Left colon (tissue), 2 donors: ENCODE measurements at regions not wholly inside any gene's neighbourhood (a gene's known extent, or its start where the extent isn't known, plus 50 kb on each side); places are given as distances from the start of the nearest gene placed in this dataset.
"Not testable (repeated sequence)": the region's sequence is repeated elsewhere in the genome, so short reads cannot be mapped to it uniquely, and the experiment has no call there.

Experiments
- ATAC-seq: fragments of 200-7000 bp; cut with Tn5 transposase; one replicate; pipeline ENCODE4 v1.9.1; 2020; ENCODE audit warnings: mild to moderate bottlenecking, moderate library complexity
- DNase-seq, 2 donors: peaks; one replicate each; pipeline ENCODE4 v3.0.0-alpha.2; 2020
- intact Hi-C, 2 donors: fragments of 100-400 bp; cut with DNase I in 1 of 2; cut with micrococcal nuclease in 1 of 2; formaldehyde crosslinking; loops; one replicate each; pipeline versions ENCODE4 v1.11.2 to v1.14.0; 2022; cut with DNase I, micrococcal nuclease
- donor health status: DM: no; HTN: no; CAD: no.
- donor health status: DM: yes; HTN: yes; CAD: no.

- intact Hi-C loops, ATAC-seq: not testable (repeated sequence)
These were observed 453.3 kb downstream of the ZNF536 start for GRCh38 chr19:30825505-30825904.

GRCh38 chr19:30824809-30825208 is 452.6 kb downstream of the ZNF536 start:
- DNase-seq (no peak), ATAC-seq (no peak)
- intact Hi-C loops, result no loop called here

More at GRCh38 chr19:30825505-30825904, 453.3 kb downstream of the ZNF536 start:
- not testable (repeated sequence) for DNase-seq

GRCh38 chr19:30817965-30818567 is 445.9 kb downstream of the ZNF536 start:
- DNase-seq (no peak), ATAC-seq (no peak)
- intact Hi-C loops, result no loop called here

- DNase-seq (no peak), ATAC-seq (no peak)
- intact Hi-C loops, result no loop called here
These were observed 445.0 kb downstream of the ZNF536 start for GRCh38 chr19:30817197-30817596.

GRCh38 chr19:30815889-30816580 is 443.9 kb downstream of the ZNF536 start:
- DNase-seq (no peak), ATAC-seq (no peak)
- intact Hi-C loops, result no loop called here

- intact Hi-C loops, result no loop called here
- ATAC-seq (no peak), DNase-seq (no peak)
These were observed 440.0 kb downstream of the ZNF536 start for GRCh38 chr19:30812099-30812678.

GRCh38 chr19:30811397-30812098 is 439.4 kb downstream of the ZNF536 start:
- ATAC-seq, result no peak
- intact Hi-C loops, result no loop called here
- DNase-seq, result no peak

GRCh38 chr19:30810726-30811125 is 438.5 kb downstream of the ZNF536 start:
- intact Hi-C loops, result no loop called here
- DNase-seq (no peak), ATAC-seq (no peak)

GRCh38 chr19:30807278-30807677 is 435.1 kb downstream of the ZNF536 start:
- ATAC-seq (no peak), DNase-seq (no peak)
- intact Hi-C loops, result no loop called here

- ATAC-seq (no peak), DNase-seq (no peak)
- intact Hi-C loops, result no loop called here
These were observed 434.1 kb downstream of the ZNF536 start for GRCh38 chr19:30806311-30806710.

- ATAC-seq, result no peak
- intact Hi-C loops, result no loop called here
- DNase-seq, result no peak
These were observed 432.6 kb downstream of the ZNF536 start for GRCh38 chr19:30804751-30805150.

GRCh38 chr19:30804333-30804732 is 432.1 kb downstream of the ZNF536 start:
- ATAC-seq, intact Hi-C loops, DNase-seq: not testable (repeated sequence)

GRCh38 chr19:30802424-30803013 is 430.3 kb downstream of the ZNF536 start:
- ATAC-seq (no peak), DNase-seq (no peak)
- intact Hi-C loops, result no loop called here

GRCh38 chr19:30799865-30800755 is 427.9 kb downstream of the ZNF536 start:
- intact Hi-C loops, result no loop called here
- ATAC-seq, result peak; percentile 51
- peak in 1 of 2 donors; percentile 48 for DNase-seq

- ATAC-seq (no peak), DNase-seq (no peak)
- intact Hi-C loops, result no loop called here
These were observed 423.5 kb downstream of the ZNF536 start for GRCh38 chr19:30795727-30796126.

- no peak for DNase-seq
- intact Hi-C loops, result no loop called here
- no peak for ATAC-seq
These were observed 420.6 kb downstream of the ZNF536 start for GRCh38 chr19:30792561-30793505.

GRCh38 chr19:30791088-30791487 is 418.9 kb downstream of the ZNF536 start:
- ATAC-seq, result no peak
- no peak for DNase-seq
- intact Hi-C loops, result no loop called here
